ENCODE measurements at regions not wholly inside any gene's neighbourhood (a gene's known extent, or its start where the extent isn't known, plus 50 kb on each side); places are given as distances from the start of the nearest gene placed in this dataset.
A peak's percentile ranks its signal among the peaks of the same experiment; 100 is the strongest.

DNA sequence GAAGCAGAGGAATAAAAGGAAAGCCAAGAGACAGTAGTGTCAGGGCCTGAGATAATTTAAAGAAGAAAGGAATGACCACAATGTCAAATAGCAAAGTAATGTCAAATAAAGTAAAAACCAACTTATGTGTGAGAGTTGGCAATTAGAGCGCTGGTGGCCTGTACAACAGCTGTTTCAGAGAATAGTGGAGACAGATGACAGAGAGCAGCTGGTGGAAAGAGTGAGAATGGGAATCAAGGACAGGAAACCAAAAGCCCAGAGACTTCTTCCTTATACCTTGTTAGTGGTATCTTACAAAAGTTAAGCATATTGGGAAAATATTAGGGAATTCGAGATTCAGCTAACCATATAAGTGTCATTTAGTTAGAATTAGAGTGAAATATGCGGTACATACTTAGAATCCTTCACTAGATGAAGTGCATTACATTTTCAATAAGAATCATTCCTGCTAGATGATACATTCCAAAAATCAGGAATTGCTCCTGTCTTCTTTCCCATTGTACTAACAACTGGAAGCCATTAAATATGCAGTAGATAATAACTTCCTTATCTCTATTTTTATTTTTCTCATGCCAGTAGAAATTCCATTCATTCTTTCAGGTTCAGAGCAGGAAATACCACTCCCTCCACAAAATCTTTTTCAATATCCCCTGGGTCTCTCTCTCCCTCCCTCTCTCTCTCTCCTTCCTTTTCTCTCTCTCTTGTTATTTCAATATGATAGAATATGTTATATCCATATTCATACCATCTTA is 525.4 kb downstream of the CENPC start:
- H3K27ac Mint-ChIP-seq: peak overlapping the region; percentile 10 to 60 (median 49)
- no peaks in the 10 kb centered on the region for H3K36me3 Mint-ChIP-seq (ENCODE audit: low read depth)
- TF ChIP-seq, protein P1, sequence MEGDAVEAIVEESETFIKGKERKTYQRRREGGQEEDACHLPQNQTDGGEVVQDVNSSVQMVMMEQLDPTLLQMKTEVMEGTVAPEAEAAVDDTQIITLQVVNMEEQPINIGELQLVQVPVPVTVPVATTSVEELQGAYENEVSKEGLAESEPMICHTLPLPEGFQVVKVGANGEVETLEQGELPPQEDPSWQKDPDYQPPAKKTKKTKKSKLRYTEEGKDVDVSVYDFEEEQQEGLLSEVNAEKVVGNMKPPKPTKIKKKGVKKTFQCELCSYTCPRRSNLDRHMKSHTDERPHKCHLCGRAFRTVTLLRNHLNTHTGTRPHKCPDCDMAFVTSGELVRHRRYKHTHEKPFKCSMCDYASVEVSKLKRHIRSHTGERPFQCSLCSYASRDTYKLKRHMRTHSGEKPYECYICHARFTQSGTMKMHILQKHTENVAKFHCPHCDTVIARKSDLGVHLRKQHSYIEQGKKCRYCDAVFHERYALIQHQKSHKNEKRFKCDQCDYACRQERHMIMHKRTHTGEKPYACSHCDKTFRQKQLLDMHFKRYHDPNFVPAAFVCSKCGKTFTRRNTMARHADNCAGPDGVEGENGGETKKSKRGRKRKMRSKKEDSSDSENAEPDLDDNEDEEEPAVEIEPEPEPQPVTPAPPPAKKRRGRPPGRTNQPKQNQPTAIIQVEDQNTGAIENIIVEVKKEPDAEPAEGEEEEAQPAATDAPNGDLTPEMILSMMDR (IDR thresholded peaks at IDR 0.05; ENCODE audit: unreplicated experiment in 3 of 3): no peak
- no peak overlapping the region for H3K4me3 Mint-ChIP-seq
- H3K27me3 Mint-ChIP-seq (ENCODE audit: low read depth): no peaks in the 10 kb centered on the region
- H3K4me1 Mint-ChIP-seq: peaks cover 24% of the 10 kb centered on the region
- peaks cover 13% of the 10 kb centered on the region for H3K9me3 Mint-ChIP-seq

DNA sequence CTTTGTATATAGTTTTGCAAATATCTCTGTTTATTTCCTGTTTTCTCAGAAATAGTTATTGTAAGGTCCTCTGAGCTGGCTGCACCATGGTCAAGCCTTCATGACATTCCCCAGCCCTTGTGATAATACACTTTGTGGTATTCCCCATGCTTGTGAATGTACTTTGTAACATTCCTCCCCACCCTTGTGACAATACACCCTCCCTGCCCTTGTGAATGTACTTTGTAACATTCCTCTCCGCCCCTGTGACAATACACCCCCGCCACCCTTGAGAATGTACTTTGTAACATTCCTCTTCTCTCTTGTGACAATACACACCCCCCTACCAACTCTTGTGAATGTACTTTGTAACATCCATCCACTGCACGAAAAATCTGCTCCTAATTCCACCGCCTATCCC is 530.7 kb downstream of the CENPC start:
- Mint-ChIP-seq H3K27ac (no peak overlapping the region), H3K9me3 (peaks cover 26% of the 10 kb centered on the region), H3K4me1 (peaks cover 11% of the 10 kb centered on the region), H3K36me3 (ENCODE audit: low read depth) (no peaks in the 10 kb centered on the region), H3K4me3 (no peak overlapping the region), H3K27me3 (ENCODE audit: low read depth) (no peaks in the 10 kb centered on the region)
- TF ChIP-seq, protein P1 (IDR thresholded peaks at IDR 0.05; ENCODE audit: unreplicated experiment in 3 of 3): no peak

DNA sequence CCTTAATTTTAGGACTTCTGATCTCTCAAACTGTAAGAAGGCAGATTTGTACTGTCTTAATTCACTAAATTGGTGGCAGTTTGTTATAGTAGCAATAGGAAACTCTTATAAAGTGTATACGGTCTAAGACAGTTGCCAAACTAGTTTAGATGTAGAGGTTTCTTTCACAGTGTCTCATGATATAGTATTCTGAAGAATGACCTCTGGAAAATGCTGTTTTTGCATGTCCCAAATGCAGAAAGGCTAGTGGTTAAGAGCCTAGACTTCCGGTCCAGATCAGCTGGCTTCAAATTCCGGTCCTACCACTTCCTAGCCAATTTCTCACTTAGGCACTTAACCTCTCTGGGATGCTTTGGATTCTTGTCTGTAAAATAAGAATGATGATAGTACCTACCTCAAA is 538.5 kb downstream of the CENPC start:
- no peak overlapping the region for H3K4me3 Mint-ChIP-seq
- H3K9me3 Mint-ChIP-seq: peaks cover 13% of the 10 kb centered on the region

DNA sequence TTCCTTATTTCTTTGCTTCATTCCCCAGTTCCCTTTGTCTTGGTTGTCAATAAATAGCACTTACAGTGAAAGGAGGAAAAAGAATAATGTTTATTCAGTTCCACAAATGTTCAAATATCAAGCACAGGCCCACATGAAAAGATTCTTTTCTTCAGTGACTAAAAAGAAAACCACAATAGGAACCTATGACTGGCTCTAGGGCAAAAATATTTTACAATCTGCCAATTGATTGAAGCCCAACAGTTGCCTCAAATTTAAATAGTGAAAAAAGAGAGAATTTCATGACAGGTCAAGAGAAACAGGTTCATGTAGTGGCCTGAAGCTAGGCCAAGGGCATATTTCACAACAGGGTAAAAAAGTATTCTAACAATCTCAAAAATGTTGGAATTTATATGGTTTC is 553.8 kb downstream of the CENPC start:
- H3K4me3 Mint-ChIP-seq: no peak overlapping the region
- no peaks in the 10 kb centered on the region for H3K27me3 Mint-ChIP-seq (ENCODE audit: low read depth)
- H3K9me3 Mint-ChIP-seq: peaks cover 5% of the 10 kb centered on the region
- H3K4me1 Mint-ChIP-seq: no peaks in the 10 kb centered on the region
- TF ChIP-seq, protein P1 (IDR thresholded peaks at IDR 0.05; ENCODE audit: unreplicated experiment in 3 of 3): no peak
- H3K36me3 Mint-ChIP-seq (ENCODE audit: low read depth): no peaks in the 10 kb centered on the region
- no peak overlapping the region for H3K27ac Mint-ChIP-seq

More for the DNA sequence above, 538.5 kb downstream of the CENPC start:
- Mint-ChIP-seq H3K27ac (no peak overlapping the region), H3K27me3 (ENCODE audit: low read depth) (no peaks in the 10 kb centered on the region), H3K36me3 (ENCODE audit: low read depth) (no peaks in the 10 kb centered on the region), H3K4me1 (no peaks in the 10 kb centered on the region)
- TF ChIP-seq, protein P1 (IDR thresholded peaks at IDR 0.05; ENCODE audit: unreplicated experiment in 3 of 3): no peak

DNA sequence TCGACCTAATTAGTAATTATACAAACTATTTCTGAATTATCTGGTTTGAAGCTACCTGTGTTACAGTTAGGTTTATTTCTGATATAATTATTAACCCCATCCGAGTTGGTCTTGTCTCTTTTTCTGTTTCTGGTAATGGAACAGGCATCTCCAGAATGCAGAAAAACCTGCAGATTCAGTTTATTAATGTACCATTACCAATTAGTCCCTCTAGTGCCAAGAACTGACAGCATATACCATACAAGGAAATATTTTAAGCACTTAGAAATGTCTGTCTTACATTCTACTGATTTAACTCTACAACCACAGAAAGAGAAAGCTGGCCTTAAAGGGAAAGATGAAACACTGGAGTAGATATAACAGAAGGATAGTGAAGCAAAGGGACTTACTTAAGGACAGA is 570.6 kb downstream of the CENPC start:
- TF ChIP-seq, protein P1 (IDR thresholded peaks at IDR 0.05; ENCODE audit: unreplicated experiment in 3 of 3): no peak
- no peaks in the 10 kb centered on the region for H3K36me3 Mint-ChIP-seq (ENCODE audit: low read depth)

DNA sequence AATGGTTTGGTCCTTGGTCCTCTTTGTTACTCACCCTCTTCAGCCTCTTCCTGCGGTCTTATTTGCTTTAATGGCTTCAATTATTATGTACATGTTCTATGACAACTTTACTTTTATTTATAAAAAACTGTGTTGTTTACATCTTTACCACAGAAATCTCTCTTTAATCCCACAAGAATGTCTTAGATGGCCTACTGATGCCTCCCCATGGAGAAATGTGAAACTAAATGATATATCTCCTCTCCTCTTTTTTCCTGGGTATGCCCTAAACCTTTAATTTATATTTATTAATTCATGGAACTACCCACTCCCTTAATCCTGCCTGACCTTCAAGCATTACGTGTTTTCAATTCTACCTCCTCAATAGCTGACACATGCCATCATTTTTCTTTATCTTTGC is 573.2 kb downstream of the CENPC start:
- H3K9me3 Mint-ChIP-seq: peaks cover 4% of the 10 kb centered on the region
- H3K4me3 Mint-ChIP-seq: no peak overlapping the region
- TF ChIP-seq, protein P1 (IDR thresholded peaks at IDR 0.05; ENCODE audit: unreplicated experiment in 3 of 3): no peak
- no peaks in the 10 kb centered on the region for H3K36me3 Mint-ChIP-seq (ENCODE audit: low read depth)
- H3K4me1 Mint-ChIP-seq: no peaks in the 10 kb centered on the region
- no peaks in the 10 kb centered on the region for H3K27me3 Mint-ChIP-seq (ENCODE audit: low read depth)
- no peak overlapping the region for H3K27ac Mint-ChIP-seq

More for the DNA sequence above, 570.6 kb downstream of the CENPC start:
- Mint-ChIP-seq H3K27ac (no peak overlapping the region), H3K27me3 (ENCODE audit: low read depth) (no peaks in the 10 kb centered on the region), H3K4me1 (no peaks in the 10 kb centered on the region), H3K9me3 (no peaks in the 10 kb centered on the region), H3K4me3 (no peak overlapping the region)
